ENCODE measurements at regions not wholly inside any gene's neighbourhood (a gene's known extent, or its start where the extent isn't known, plus 50 kb on each side); places are given as distances from the start of the nearest gene placed in this dataset.

- H3K4me3 ChIP-seq (replicated peaks; ENCODE audit: low read depth, low read length): no peak overlapping the region
- H3K36me3 ChIP-seq (ENCODE audit: control insufficient read depth, insufficient read depth, low read length): no peaks in the 10 kb centered on the region
- DNase-seq (ENCODE audit: extremely low read depth, insufficient read length): no peak
- TF ChIP-seq, protein P1, sequence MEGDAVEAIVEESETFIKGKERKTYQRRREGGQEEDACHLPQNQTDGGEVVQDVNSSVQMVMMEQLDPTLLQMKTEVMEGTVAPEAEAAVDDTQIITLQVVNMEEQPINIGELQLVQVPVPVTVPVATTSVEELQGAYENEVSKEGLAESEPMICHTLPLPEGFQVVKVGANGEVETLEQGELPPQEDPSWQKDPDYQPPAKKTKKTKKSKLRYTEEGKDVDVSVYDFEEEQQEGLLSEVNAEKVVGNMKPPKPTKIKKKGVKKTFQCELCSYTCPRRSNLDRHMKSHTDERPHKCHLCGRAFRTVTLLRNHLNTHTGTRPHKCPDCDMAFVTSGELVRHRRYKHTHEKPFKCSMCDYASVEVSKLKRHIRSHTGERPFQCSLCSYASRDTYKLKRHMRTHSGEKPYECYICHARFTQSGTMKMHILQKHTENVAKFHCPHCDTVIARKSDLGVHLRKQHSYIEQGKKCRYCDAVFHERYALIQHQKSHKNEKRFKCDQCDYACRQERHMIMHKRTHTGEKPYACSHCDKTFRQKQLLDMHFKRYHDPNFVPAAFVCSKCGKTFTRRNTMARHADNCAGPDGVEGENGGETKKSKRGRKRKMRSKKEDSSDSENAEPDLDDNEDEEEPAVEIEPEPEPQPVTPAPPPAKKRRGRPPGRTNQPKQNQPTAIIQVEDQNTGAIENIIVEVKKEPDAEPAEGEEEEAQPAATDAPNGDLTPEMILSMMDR (IDR thresholded peaks at IDR 0.05; ENCODE audit: insufficient read depth, low read length, poor library complexity, severe bottlenecking): no peak
- H3K27me3 ChIP-seq (replicated peaks; ENCODE audit: control insufficient read depth, insufficient read depth, low read length): no peaks in the 10 kb centered on the region
These were observed 504.7 kb downstream of the CCDC171 start for GRCh38 chr9:16057541-16057940.

- DNase-seq (ENCODE audit: extremely low read depth, insufficient read length): no peak
- TF ChIP-seq, protein P1 (IDR thresholded peaks at IDR 0.05; ENCODE audit: insufficient read depth, low read length, poor library complexity, severe bottlenecking): no peak
- Histone ChIP-seq H3K4me3 (replicated peaks; ENCODE audit: low read depth, low read length) (no peak overlapping the region), H3K27me3 (replicated peaks; ENCODE audit: control insufficient read depth, insufficient read depth, low read length) (no peaks in the 10 kb centered on the region), H3K36me3 (ENCODE audit: control insufficient read depth, insufficient read depth, low read length) (no peaks in the 10 kb centered on the region)
These were observed 505.3 kb downstream of the CCDC171 start for GRCh38 chr9:16058131-16058549.

- TF ChIP-seq, protein P1 (IDR thresholded peaks at IDR 0.05; ENCODE audit: insufficient read depth, low read length, poor library complexity, severe bottlenecking): no peak
- no peak overlapping the region for H3K4me3 ChIP-seq (replicated peaks; ENCODE audit: low read depth, low read length)
- no peaks in the 10 kb centered on the region for H3K36me3 ChIP-seq (ENCODE audit: control insufficient read depth, insufficient read depth, low read length)
- DNase-seq (ENCODE audit: extremely low read depth, insufficient read length): peak; percentile 30
- H3K27me3 ChIP-seq (replicated peaks; ENCODE audit: control insufficient read depth, insufficient read depth, low read length): no peaks in the 10 kb centered on the region
These were observed 507.7 kb downstream of the CCDC171 start for GRCh38 chr9:16060436-16061129.

GRCh38 chr9:16062542-16063240 lies 509.8 kb downstream of the CCDC171 start:
- Histone ChIP-seq H3K27me3 (replicated peaks; ENCODE audit: control insufficient read depth, insufficient read depth, low read length) (no peaks in the 10 kb centered on the region), H3K36me3 (ENCODE audit: control insufficient read depth, insufficient read depth, low read length) (no peaks in the 10 kb centered on the region), H3K4me3 (replicated peaks; ENCODE audit: low read depth, low read length) (no peak overlapping the region)
- TF ChIP-seq, protein P1 (IDR thresholded peaks at IDR 0.05; ENCODE audit: insufficient read depth, low read length, poor library complexity, severe bottlenecking): no peak
- DNase-seq (ENCODE audit: extremely low read depth, insufficient read length): no peak

GRCh38 chr9:16063241-16063591 lies 510.4 kb downstream of the CCDC171 start:
- H3K4me3 ChIP-seq (replicated peaks; ENCODE audit: low read depth, low read length): no peak overlapping the region
- DNase-seq (ENCODE audit: extremely low read depth, insufficient read length): no peak
- TF ChIP-seq, protein P1 (IDR thresholded peaks at IDR 0.05; ENCODE audit: insufficient read depth, low read length, poor library complexity, severe bottlenecking): no peak
- H3K36me3 ChIP-seq (ENCODE audit: control insufficient read depth, insufficient read depth, low read length): no peaks in the 10 kb centered on the region
- H3K27me3 ChIP-seq (replicated peaks; ENCODE audit: control insufficient read depth, insufficient read depth, low read length): no peaks in the 10 kb centered on the region
